ENCODE measurements at regions not wholly inside any gene's neighbourhood (a gene's known extent, or its start where the extent isn't known, plus 50 kb on each side); places are given as distances from the start of the nearest gene placed in this dataset.

GRCh38 chr15:79700951-79701480, 195.8 kb downstream of the MTHFS start:
- no peak for TF ChIP-seq EZH2 (IDR thresholded peaks at IDR 0.05; ENCODE audit: insufficient read depth, low read length)
- TF ChIP-seq, protein P1, sequence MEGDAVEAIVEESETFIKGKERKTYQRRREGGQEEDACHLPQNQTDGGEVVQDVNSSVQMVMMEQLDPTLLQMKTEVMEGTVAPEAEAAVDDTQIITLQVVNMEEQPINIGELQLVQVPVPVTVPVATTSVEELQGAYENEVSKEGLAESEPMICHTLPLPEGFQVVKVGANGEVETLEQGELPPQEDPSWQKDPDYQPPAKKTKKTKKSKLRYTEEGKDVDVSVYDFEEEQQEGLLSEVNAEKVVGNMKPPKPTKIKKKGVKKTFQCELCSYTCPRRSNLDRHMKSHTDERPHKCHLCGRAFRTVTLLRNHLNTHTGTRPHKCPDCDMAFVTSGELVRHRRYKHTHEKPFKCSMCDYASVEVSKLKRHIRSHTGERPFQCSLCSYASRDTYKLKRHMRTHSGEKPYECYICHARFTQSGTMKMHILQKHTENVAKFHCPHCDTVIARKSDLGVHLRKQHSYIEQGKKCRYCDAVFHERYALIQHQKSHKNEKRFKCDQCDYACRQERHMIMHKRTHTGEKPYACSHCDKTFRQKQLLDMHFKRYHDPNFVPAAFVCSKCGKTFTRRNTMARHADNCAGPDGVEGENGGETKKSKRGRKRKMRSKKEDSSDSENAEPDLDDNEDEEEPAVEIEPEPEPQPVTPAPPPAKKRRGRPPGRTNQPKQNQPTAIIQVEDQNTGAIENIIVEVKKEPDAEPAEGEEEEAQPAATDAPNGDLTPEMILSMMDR (IDR thresholded peaks at IDR 0.05; ENCODE audit: insufficient read depth, low read depth, low read length) = no peak
- H3K36me3 Mint-ChIP-seq (ENCODE audit: low read depth, unreplicated experiment) = no peaks in the 10 kb centered on the region
- H3K4me3 ChIP-seq (ENCODE audit: insufficient read depth, low read depth, low read length) = no peak overlapping the region
- no peaks in the 10 kb centered on the region for H3K9me3 Mint-ChIP-seq (ENCODE audit: unreplicated experiment)
- H3K4me1 ChIP-seq (ENCODE audit: insufficient read depth, low read length) = no peaks in the 10 kb centered on the region
- no peaks in the 10 kb centered on the region for H3K79me2 ChIP-seq (ENCODE audit: insufficient read depth, low read length)
- H2AFZ ChIP-seq (ENCODE audit: low read depth, low read length) = no peak overlapping the region
- H3K9me3 ChIP-seq (ENCODE audit: insufficient read depth, low read depth, low read length) = no peaks in the 10 kb centered on the region
- H3K27me3 ChIP-seq (ENCODE audit: insufficient read depth, low read length) = no peaks in the 10 kb centered on the region
- H3K4me2 ChIP-seq (ENCODE audit: low read length) = no peak overlapping the region
- DNase-seq (ENCODE audit: low read depth) = no peak
- no peaks in the 10 kb centered on the region for H3K36me3 ChIP-seq (ENCODE audit: insufficient read depth, low read length)
- H3K9ac ChIP-seq (ENCODE audit: low read length) = no peak overlapping the region
- no peak overlapping the region for H3K4me3 Mint-ChIP-seq (ENCODE audit: unreplicated experiment)
- no peak for FAIRE-seq
- peaks cover 3% of the 10 kb centered on the region for H3K27me3 Mint-ChIP-seq (ENCODE audit: low read depth, unreplicated experiment)
- H3K27ac ChIP-seq (ENCODE audit: low read depth, low read length) = no peak overlapping the region
- no peaks in the 10 kb centered on the region for H3K4me1 Mint-ChIP-seq (ENCODE audit: low read depth, unreplicated experiment)
- no peak overlapping the region for H3K27ac Mint-ChIP-seq (ENCODE audit: unreplicated experiment)
- H4K20me1 ChIP-seq (ENCODE audit: insufficient read depth, low read length) = no peaks in the 10 kb centered on the region

GRCh38 chr15:79702621-79703020, 194.2 kb downstream of the MTHFS start:
- Histone ChIP-seq H3K4me1 (ENCODE audit: insufficient read depth, low read length) (no peaks in the 10 kb centered on the region), H3K9me3 (ENCODE audit: insufficient read depth, low read depth, low read length) (no peaks in the 10 kb centered on the region), H3K36me3 (ENCODE audit: insufficient read depth, low read length) (no peaks in the 10 kb centered on the region), H2AFZ (ENCODE audit: low read depth, low read length) (no peak overlapping the region), H3K4me3 (ENCODE audit: insufficient read depth, low read depth, low read length) (no peak overlapping the region), H3K27ac (ENCODE audit: low read depth, low read length) (no peak overlapping the region), H3K9ac (ENCODE audit: low read length) (no peak overlapping the region), H3K79me2 (ENCODE audit: insufficient read depth, low read length) (no peaks in the 10 kb centered on the region), H3K27me3 (ENCODE audit: insufficient read depth, low read length) (no peaks in the 10 kb centered on the region), H3K4me2 (ENCODE audit: low read length) (no peak overlapping the region), H4K20me1 (ENCODE audit: insufficient read depth, low read length) (no peaks in the 10 kb centered on the region)
- TF ChIP-seq, protein P1 (IDR thresholded peaks at IDR 0.05; ENCODE audit: insufficient read depth, low read depth, low read length) = no peak
- no peak for TF ChIP-seq EZH2 (IDR thresholded peaks at IDR 0.05; ENCODE audit: insufficient read depth, low read length)
- no peaks in the 10 kb centered on the region for H3K36me3 Mint-ChIP-seq (ENCODE audit: low read depth, unreplicated experiment)
- H3K27me3 Mint-ChIP-seq (ENCODE audit: low read depth, unreplicated experiment) = peaks cover 3% of the 10 kb centered on the region
- DNase-seq (ENCODE audit: low read depth) (peak; percentile 42), FAIRE-seq (no peak)
- H3K27ac Mint-ChIP-seq (ENCODE audit: unreplicated experiment) = peak overlapping the region; percentile 35
- H3K9me3 Mint-ChIP-seq (ENCODE audit: unreplicated experiment) = peaks cover 2% of the 10 kb centered on the region
- H3K4me1 Mint-ChIP-seq (ENCODE audit: low read depth, unreplicated experiment) = no peaks in the 10 kb centered on the region
- no peak overlapping the region for H3K4me3 Mint-ChIP-seq (ENCODE audit: unreplicated experiment)

GRCh38 chr15:79721256-79721655, 175.6 kb downstream of the MTHFS start:
- Histone ChIP-seq H3K27ac (ENCODE audit: low read depth, low read length) (no peak overlapping the region), H4K20me1 (ENCODE audit: insufficient read depth, low read length) (no peaks in the 10 kb centered on the region), H3K79me2 (ENCODE audit: insufficient read depth, low read length) (no peaks in the 10 kb centered on the region), H3K9me3 (ENCODE audit: insufficient read depth, low read depth, low read length) (no peaks in the 10 kb centered on the region), H3K36me3 (ENCODE audit: insufficient read depth, low read length) (no peaks in the 10 kb centered on the region), H3K4me3 (ENCODE audit: insufficient read depth, low read depth, low read length) (no peak overlapping the region), H3K4me2 (ENCODE audit: low read length) (no peak overlapping the region), H2AFZ (ENCODE audit: low read depth, low read length) (no peak overlapping the region), H3K9ac (ENCODE audit: low read length) (no peak overlapping the region), H3K27me3 (ENCODE audit: insufficient read depth, low read length) (no peaks in the 10 kb centered on the region), H3K4me1 (ENCODE audit: insufficient read depth, low read length) (no peaks in the 10 kb centered on the region)
- TF ChIP-seq, protein P1 (IDR thresholded peaks at IDR 0.05; ENCODE audit: insufficient read depth, low read depth, low read length) = no peak
- no peak for TF ChIP-seq EZH2 (IDR thresholded peaks at IDR 0.05; ENCODE audit: insufficient read depth, low read length)
- no peak overlapping the region for H3K27ac Mint-ChIP-seq (ENCODE audit: unreplicated experiment)
- no peak overlapping the region for H3K4me3 Mint-ChIP-seq (ENCODE audit: unreplicated experiment)
- H3K36me3 Mint-ChIP-seq (ENCODE audit: low read depth, unreplicated experiment) = no peaks in the 10 kb centered on the region
- FAIRE-seq (no peak), DNase-seq (ENCODE audit: low read depth) (no peak)
- H3K4me1 Mint-ChIP-seq (ENCODE audit: low read depth, unreplicated experiment) = peaks cover 16% of the 10 kb centered on the region
- no peaks in the 10 kb centered on the region for H3K27me3 Mint-ChIP-seq (ENCODE audit: low read depth, unreplicated experiment)
- H3K9me3 Mint-ChIP-seq (ENCODE audit: unreplicated experiment) = peaks cover 6% of the 10 kb centered on the region
